K562 (cell line): ENCODE measurements at regions not wholly inside any gene's neighbourhood (a gene's known extent, or its start where the extent isn't known, plus 50 kb on each side); places are given as distances from the start of the nearest gene placed in this dataset.

Experiments
- ATAC-seq: fragments of 200-7000 bp; cut with Tn5 transposase; 3 replicates; pipeline ENCODE4 v1.9.1; 2020; ENCODE audit warnings: moderate library complexity
- BruUV-seq: library from RNA; stranded (reverse); fragments of 400-500 nt; replicated peaks from 2 replicates; lab custom pipeline; 2021; lab: Mats Ljungman, UMichigan
- CTCF ChIA-PET: fragments of 300-600 bp; formaldehyde crosslinking; extraction: SDS; loops from one replicate; lab custom pipeline; 2021; ENCODE audit warnings: low intra/inter-chr PET ratio; lab: Yijun Ruan, JAX
- POLR2A ChIA-PET: fragments of 300-600, 350-650 bp; sonication (Branson Sonifier 250); formaldehyde crosslinking; extraction: SDS; loops from one replicate; lab custom pipeline; 2021; ENCODE audit warnings: antibody characterized with exemption, inconsistent platforms; lab: Yijun Ruan, JAX
- DNase-seq, 4 experiments: peaks; one replicate each; pipeline versions ENCODE4 v3.0.0 to v3.0.0-alpha.2; 2011 to 2018; ENCODE audit warnings: low spot score in 3 of 4, mixed read lengths in 3 of 4; ENCODE audit errors: extremely low read depth in 1 of 4
- FAIRE-seq: peaks from 2 replicates; lab custom pipeline; 2011; peaks lifted over from hg19 to GRCh38; lab: Jason Lieb, UNC
- H2AFZ ChIP-seq: 2 replicates; pipeline ENCODE4 v1.6.0; 2011; ENCODE audit warnings: low read depth, low read length, control low read depth, inconsistent platforms
- H3K27ac ChIP-seq: fragments of 200-600 bp; 3 replicates; pipeline ENCODE4 v1.8.0; 2011; ENCODE audit warnings: low read depth, mild to moderate bottlenecking, control low read depth, inconsistent platforms, low read length, moderate library complexity, mixed read lengths; ENCODE audit errors: extremely low read depth
- H3K27me3 ChIP-seq, 2 experiments: fragments of 300-600 bp in 1 of 2; 2 replicates in 1 of 2; 3 replicates in 1 of 2; pipeline versions ENCODE4 v1.6.0 to v1.8.0; 2011; ENCODE audit warnings: inconsistent platforms in 2 of 2, low read length in 2 of 2, mild to moderate bottlenecking in 1 of 2, mixed read lengths in 1 of 2, moderate library complexity in 1 of 2; ENCODE audit not compliant: control insufficient read depth in 2 of 2, insufficient read depth in 2 of 2
- H3K36me3 ChIP-seq: fragments of 300-600 bp; 3 replicates; pipeline ENCODE4 v1.8.0; 2011; ENCODE audit warnings: mild to moderate bottlenecking, low read length, inconsistent platforms; ENCODE audit not compliant: control insufficient read depth, insufficient read depth
- H3K4me1 ChIP-seq, 2 experiments: fragments of 200-600 bp in 1 of 2; replicated peaks in 1 of 2; 2 replicates in 1 of 2; 3 replicates in 1 of 2; pipeline versions ENCODE4 v1.5.1 to v1.8.0; 2011; ENCODE audit warnings: inconsistent platforms in 2 of 2, low read length in 2 of 2, mild to moderate bottlenecking in 1 of 2, mixed read lengths in 1 of 2, moderate library complexity in 1 of 2; ENCODE audit not compliant: control insufficient read depth in 2 of 2, insufficient read depth in 2 of 2
- H3K4me2 ChIP-seq: 2 replicates; pipeline ENCODE4 v1.6.1; 2011; ENCODE audit warnings: low read length, control low read depth, inconsistent platforms, mixed read lengths; ENCODE audit not compliant: insufficient read depth
- H3K4me3 ChIP-seq: fragments of 200-600 bp; sonication (generic), shearing (Covaris generic); 2 replicates; pipeline ENCODE4 v1.5.1; 2016; ENCODE audit warnings: control low read depth, inconsistent platforms
- H3K79me2 ChIP-seq: fragments of 200-600 bp; 3 replicates; pipeline ENCODE4 v1.8.0; 2011; ENCODE audit warnings: low read length, inconsistent platforms; ENCODE audit not compliant: control insufficient read depth, insufficient read depth
- H3K9ac ChIP-seq, 2 experiments: 2 replicates each; pipeline versions ENCODE4 v1.6.0 to v1.6.1; 2011; ENCODE audit warnings: low read depth in 2 of 2, low read length in 2 of 2, control low read depth in 1 of 2, inconsistent platforms in 1 of 2, mild to moderate bottlenecking in 1 of 2, mixed read lengths in 1 of 2; ENCODE audit not compliant: insufficient read depth in 1 of 2
- H3K9me1 ChIP-seq: one replicate; pipeline ENCODE4 v1.6.0; 2011; ENCODE audit warnings: inconsistent platforms, mild to moderate bottlenecking, low read length, moderate library complexity; ENCODE audit not compliant: control insufficient read depth, insufficient read depth
- H3K9me3 ChIP-seq: replicated peaks from 2 replicates; pipeline ENCODE4 v1.5.1; 2011; ENCODE audit warnings: low read depth, low read length, inconsistent platforms; ENCODE audit not compliant: control insufficient read depth, insufficient read depth
- H4K20me1 ChIP-seq: replicated peaks from 2 replicates; pipeline ENCODE4 v1.6.1; 2011; ENCODE audit warnings: low read length, inconsistent platforms, mixed read lengths; ENCODE audit not compliant: control insufficient read depth, insufficient read depth
- GTF2A2 ChIP-seq: IDR thresholded peaks from 2 replicates; pipeline ENCODE4 v1.6.1; 2016; ENCODE audit warnings: mild to moderate bottlenecking, missing genetic modification characterization, missing compliant biosample characterization
- NBN ChIP-seq: fragments of 450-650 bp; IDR thresholded peaks from 2 replicates; pipeline ENCODE4 v1.6.1; 2016; ENCODE audit warnings: low read depth, mild to moderate bottlenecking
- STAT5A ChIP-seq: IDR thresholded peaks from 2 replicates; pipeline ENCODE4 v1.6.1; 2012; ENCODE audit warnings: low read length, inconsistent platforms, borderline replicate concordance
- ZBTB17 ChIP-seq: fragments of 450-650 bp; formaldehyde crosslinking; IDR thresholded peaks from 2 replicates; pipeline ENCODE4 v1.4.0; 2020; ENCODE audit warnings: mild to moderate bottlenecking
- ZNF239 ChIP-seq: fragments of 250-450 bp; sonication (Bioruptor Pico); IDR thresholded peaks from 2 replicates; pipeline ENCODE4 v1.4.0; 2020; ENCODE audit warnings: mild to moderate bottlenecking
- WGBS: fragments of 100-300 bp; shearing (Covaris generic); methylation state at CpG from one replicate; pipeline ENCODE4 v1.1.6; 2016; ENCODE audit warnings: low coverage, mixed read lengths; ENCODE audit not compliant: insufficient coverage; ENCODE audit errors: missing lambda C conversion rate; 5-methylcytosine and 5-hydroxymethylcytosine counted together
- in situ Hi-C: fragments of 300-500 bp; cut with MboI; formaldehyde crosslinking; loops from 4 replicates; pipeline ENCODE4 v1.15.0; 2018; ENCODE audit warnings: inconsistent platforms, mixed read lengths
- intact Hi-C: fragments of 100-400 bp; cut with micrococcal nuclease; formaldehyde crosslinking; loops from 2 replicates; pipeline ENCODE4 v1.14.2; 2022
- TF ChIP-seq, protein P1 (sequence below), 2 experiments: fragments of 450-650 bp; IDR thresholded peaks; 2 replicates each; pipeline ENCODE4 v1.6.1; 2016; ENCODE audit warnings: mild to moderate bottlenecking in 2 of 2, borderline replicate concordance in 1 of 2, low read depth in 1 of 2, moderate library complexity in 1 of 2

DNA sequence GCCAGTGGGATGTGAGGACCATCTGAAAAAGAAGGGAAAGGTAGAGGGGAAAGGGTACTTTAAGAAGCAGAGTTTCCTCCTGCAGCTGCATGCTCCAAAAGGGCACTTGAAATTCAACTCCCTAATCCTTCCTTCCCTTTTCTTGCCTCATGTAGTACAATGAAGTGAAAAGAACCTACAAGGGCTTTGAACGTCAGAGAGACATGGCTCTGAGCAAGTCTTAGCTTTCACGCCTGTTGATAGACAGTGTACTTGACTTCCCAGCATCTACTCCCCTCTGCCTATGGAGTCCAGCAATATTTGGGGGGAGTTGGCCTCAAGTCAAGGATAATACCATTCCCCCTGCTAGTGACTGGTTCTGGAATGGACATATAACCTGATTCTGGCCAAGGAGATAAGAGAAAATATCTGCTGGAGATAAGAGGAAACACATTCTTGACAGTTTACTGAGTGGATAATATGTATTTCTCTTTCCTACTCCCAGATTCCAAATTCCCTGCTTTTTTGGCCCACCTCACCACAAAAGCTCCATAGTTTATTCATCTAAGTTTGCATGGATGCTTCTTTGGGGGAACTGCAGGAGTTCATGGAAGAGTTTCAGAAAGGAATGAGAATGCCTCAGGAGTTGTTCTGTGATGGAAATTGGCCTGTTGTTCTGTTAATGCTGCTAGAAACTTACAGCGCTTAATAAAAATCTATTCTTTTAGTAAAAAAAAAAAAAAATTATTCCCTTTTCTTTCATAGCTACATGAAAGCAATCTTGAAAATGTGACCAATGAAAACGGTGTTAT is 193.0 kb upstream of the TPM1 start:
- BruUV-seq: no TSS peak
- Histone ChIP-seq H2AFZ (no peak overlapping the region), H3K27ac (no peak overlapping the region), H3K27me3 (peaks cover 20 to 50% of the 10 kb centered on the region in 2 experiments; a peak in 4 of 5 replicates), H3K4me3 (no peak overlapping the region), H3K9me1 (no peaks in the 10 kb centered on the region), H3K79me2 (no peaks in the 10 kb centered on the region), H4K20me1 (no peaks in the 10 kb centered on the region; the same call in 1 of the 2 replicates), H3K36me3 (no peaks in the 10 kb centered on the region), H3K4me2 (no peak overlapping the region), H3K4me1 (no peaks in the 10 kb centered on the region), H3K9me3 (no peaks in the 10 kb centered on the region), H3K9ac (no peak overlapping the region)
- ChIA-PET POLR2A (interaction anchor here (0.6 to 0.7 kb wide), 2 partner anchors 62 to 1143 kb away, joined by 3 to 4 read pairs; no protein-coding TSS in a partner anchor), CTCF (interaction anchor here (2.9 kb wide), 1 partner anchor 244 kb away, joined by 15 read pairs; no protein-coding TSS in a partner anchor)
- no peak for TF ChIP-seq GTF2A2 (tag)
- no peak for TF ChIP-seq NBN
- in situ Hi-C loops: loop anchor here (25.0 kb wide), 1 partner anchor 563 kb away; no protein-coding TSS in a partner anchor
- ATAC-seq (no peak), DNase-seq (no peak), FAIRE-seq (no peak)
- 11% methylated on average over 4 of the region's 4 CpGs for WGBS
- intact Hi-C loops: loop anchor here (5.0 kb wide), 1 partner anchor 198 kb away; no protein-coding TSS in a partner anchor

DNA sequence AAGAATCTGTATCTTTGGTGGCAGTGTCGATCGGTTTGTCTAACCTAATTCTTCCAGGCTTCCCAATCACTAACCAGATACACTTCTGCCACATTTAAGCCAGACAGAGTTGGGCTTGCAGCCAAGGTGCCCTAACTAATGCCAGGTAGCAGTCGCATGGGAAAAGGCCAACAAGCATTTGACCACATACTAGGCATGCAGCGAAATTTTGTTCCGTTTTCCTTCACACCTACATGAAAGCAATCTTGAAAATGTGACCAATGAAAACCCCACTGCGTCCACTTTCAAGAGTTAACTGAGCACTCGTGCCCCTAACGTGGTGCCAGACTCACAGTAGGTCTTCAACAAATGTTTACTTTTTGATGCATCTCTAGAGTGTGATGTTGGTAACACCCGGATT is 192.2 kb upstream of the TPM1 start:
- Histone ChIP-seq H3K9me1 (no peaks in the 10 kb centered on the region), H3K27ac (no peak overlapping the region), H4K20me1 (no peaks in the 10 kb centered on the region; the same call in 1 of the 2 replicates), H3K9ac (no peak overlapping the region), H3K79me2 (no peaks in the 10 kb centered on the region), H3K4me2 (no peak overlapping the region), H3K27me3 (peaks cover 18 to 50% of the 10 kb centered on the region in 2 experiments; a peak in 4 of 5 replicates), H3K4me3 (no peak overlapping the region), H3K9me3 (no peaks in the 10 kb centered on the region), H3K36me3 (no peaks in the 10 kb centered on the region), H2AFZ (no peak overlapping the region), H3K4me1 (no peaks in the 10 kb centered on the region)
- TF ChIP-seq STAT5A: no peak
- TF ChIP-seq, protein P1, sequence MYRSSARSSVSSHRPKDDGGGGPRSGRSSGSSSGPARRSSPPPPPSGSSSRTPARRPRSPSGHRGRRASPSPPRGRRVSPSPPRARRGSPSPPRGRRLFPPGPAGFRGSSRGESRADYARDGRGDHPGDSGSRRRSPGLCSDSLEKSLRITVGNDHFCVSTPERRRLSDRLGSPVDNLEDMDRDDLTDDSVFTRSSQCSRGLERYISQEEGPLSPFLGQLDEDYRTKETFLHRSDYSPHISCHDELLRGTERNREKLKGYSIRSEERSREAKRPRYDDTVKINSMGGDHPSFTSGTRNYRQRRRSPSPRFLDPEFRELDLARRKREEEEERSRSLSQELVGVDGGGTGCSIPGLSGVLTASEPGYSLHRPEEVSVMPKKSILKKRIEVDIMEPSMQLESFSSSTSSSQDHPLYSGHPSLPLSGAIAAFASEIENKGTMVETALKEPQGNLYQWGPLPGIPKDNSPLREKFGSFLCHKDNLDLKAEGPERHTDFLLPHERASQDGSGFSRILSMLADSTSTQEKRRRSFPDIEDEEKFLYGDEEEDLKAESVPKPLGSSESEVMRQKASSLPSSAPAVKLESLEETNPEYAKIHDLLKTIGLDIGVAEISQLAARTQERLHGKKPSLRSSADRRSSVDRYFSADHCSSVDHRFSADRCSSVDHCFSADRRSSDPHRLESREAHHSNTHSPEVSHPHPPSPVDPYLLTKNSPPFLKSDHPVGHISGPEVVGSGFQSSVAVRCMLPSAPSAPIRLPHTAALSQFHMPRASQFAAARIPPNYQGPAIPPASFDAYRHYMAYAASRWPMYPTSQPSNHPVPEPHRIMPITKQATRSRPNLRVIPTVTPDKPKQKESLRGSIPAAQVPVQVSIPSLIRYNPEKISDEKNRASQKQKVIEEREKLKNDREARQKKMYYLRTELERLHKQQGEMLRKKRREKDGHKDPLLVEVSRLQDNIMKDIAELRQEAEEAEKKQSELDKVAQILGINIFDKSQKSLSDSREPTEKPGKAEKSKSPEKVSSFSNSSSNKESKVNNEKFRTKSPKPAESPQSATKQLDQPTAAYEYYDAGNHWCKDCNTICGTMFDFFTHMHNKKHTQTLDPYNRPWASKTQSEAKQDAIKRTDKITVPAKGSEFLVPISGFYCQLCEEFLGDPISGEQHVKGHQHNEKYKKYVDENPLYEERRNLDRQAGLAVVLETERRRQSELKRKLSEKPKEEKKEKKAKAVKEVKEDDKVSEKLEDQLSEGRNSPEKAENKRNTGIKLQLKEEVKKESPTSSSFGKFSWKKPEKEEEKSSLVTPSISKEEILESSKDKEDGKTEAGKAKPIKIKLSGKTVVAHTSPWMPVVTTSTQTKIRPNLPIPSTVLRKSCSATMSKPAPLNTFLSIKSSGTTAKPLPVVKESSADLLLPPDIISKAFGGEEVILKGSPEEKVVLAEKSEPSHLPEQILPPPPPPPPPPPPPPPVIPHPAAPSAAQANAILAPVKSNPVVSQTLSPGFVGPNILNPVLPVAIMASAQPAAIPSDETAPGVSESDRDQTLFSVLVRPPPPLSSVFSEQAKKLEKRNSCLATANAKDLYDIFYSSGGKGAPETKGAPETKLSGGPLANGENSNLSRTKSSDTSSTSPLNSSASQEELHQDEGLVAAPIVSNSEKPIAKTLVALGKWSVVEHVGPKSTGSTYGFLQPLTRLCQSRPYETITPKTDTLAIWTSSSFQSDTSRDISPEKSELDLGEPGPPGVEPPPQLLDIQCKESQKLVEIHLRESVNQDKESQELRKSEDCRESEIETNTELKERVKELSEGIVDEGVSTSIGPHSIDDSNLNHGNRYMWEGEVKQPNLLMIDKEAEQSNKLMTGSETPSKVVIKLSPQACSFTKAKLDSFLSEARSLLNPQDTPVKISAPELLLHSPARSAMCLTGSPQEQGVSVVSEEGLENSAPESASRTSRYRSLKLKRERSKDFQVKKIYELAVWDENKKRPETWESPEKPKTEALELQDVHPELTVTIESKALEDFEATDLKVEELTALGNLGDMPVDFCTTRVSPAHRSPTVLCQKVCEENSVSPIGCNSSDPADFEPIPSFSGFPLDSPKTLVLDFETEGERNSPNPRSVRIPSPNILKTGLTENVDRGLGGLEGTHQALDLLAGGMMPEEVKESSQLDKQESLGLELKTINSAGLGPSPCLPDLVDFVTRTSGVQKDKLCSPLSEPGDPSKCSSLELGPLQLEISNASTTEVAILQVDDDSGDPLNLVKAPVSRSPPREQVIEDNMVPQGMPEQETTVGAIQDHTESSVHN (IDR thresholded peaks at IDR 0.05; ENCODE audit: borderline replicate concordance in 1 of 2, low read depth in 1 of 2): no peak
- no peak for TF ChIP-seq ZBTB17 (CRISPR knock-in tag)
- TF ChIP-seq ZNF239 (CRISPR knock-in tag): no peak
- FAIRE-seq (no peak), DNase-seq (no peak), ATAC-seq (no peak)
- intact Hi-C loops (no loop called here), in situ Hi-C loops (no loop called here)
- ChIA-PET POLR2A (no interaction called here), CTCF (no interaction called here)
- no TSS peak for BruUV-seq
- under 1% methylated on average over 9 of the region's 9 CpGs for WGBS
